ENCODE measurements at regions not wholly inside any gene's neighbourhood (a gene's known extent, or its start where the extent isn't known, plus 50 kb on each side); places are given as distances from the start of the nearest gene placed in this dataset.
A peak's percentile ranks its signal among the peaks of the same experiment; 100 is the strongest.

GRCh38 chr2:219998107-219998506, 370.7 kb downstream of the SLC4A3 start:
- H3K4me3 Mint-ChIP-seq: no peak overlapping the region
- no peaks in the 10 kb centered on the region for H3K9me3 Mint-ChIP-seq
- H3K27ac Mint-ChIP-seq (ENCODE audit: unreplicated experiment): no peak overlapping the region
- DNase-seq (ENCODE audit: low read depth, low spot score): no peak
- no peaks in the 10 kb centered on the region for H3K4me1 Mint-ChIP-seq
- no peaks in the 10 kb centered on the region for H3K27me3 Mint-ChIP-seq (ENCODE audit: low read depth)
- no peaks in the 10 kb centered on the region for H3K36me3 Mint-ChIP-seq (ENCODE audit: low read depth)
- TF ChIP-seq, protein P1, sequence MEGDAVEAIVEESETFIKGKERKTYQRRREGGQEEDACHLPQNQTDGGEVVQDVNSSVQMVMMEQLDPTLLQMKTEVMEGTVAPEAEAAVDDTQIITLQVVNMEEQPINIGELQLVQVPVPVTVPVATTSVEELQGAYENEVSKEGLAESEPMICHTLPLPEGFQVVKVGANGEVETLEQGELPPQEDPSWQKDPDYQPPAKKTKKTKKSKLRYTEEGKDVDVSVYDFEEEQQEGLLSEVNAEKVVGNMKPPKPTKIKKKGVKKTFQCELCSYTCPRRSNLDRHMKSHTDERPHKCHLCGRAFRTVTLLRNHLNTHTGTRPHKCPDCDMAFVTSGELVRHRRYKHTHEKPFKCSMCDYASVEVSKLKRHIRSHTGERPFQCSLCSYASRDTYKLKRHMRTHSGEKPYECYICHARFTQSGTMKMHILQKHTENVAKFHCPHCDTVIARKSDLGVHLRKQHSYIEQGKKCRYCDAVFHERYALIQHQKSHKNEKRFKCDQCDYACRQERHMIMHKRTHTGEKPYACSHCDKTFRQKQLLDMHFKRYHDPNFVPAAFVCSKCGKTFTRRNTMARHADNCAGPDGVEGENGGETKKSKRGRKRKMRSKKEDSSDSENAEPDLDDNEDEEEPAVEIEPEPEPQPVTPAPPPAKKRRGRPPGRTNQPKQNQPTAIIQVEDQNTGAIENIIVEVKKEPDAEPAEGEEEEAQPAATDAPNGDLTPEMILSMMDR (conservative IDR thresholded peaks at IDR 0.05): no peak

DNA sequence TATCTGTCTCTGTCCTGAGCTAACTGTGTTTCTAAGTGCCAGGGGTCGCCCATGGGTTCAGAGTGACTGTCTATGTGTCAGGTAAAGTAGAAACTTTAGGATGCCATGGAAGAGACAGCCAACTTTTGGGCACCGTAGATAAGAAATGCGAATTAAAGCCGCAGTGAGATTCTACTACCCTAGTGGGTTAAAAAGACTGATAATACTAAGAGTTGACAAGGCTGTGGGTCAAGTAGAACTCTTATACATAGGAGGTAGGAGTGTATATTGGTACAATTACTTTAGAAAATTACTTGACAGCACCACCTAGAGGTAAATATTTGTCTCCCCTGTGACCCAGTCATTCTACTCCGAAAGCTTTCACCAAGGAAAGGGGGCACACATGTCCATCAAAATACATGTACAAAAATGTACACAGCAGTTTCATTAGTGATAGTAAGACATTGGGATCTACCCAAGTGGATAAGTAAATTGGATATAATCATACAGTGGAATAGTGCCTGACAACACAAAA, 371.3 kb downstream of the SLC4A3 start:
- H3K9me3 Mint-ChIP-seq: no peaks in the 10 kb centered on the region

GRCh38 chr2:220000080-220000479, 372.6 kb downstream of the SLC4A3 start:
- no peak overlapping the region for H3K27ac Mint-ChIP-seq (ENCODE audit: unreplicated experiment)
- no peaks in the 10 kb centered on the region for H3K27me3 Mint-ChIP-seq (ENCODE audit: low read depth)
- no peak overlapping the region for H3K4me3 Mint-ChIP-seq
- no peaks in the 10 kb centered on the region for H3K36me3 Mint-ChIP-seq (ENCODE audit: low read depth)
- TF ChIP-seq, protein P1 (conservative IDR thresholded peaks at IDR 0.05): no peak
- DNase-seq (ENCODE audit: low read depth, low spot score): no peak
- H3K4me1 Mint-ChIP-seq: no peaks in the 10 kb centered on the region
- no peaks in the 10 kb centered on the region for H3K9me3 Mint-ChIP-seq

More for the DNA sequence above, 371.3 kb downstream of the SLC4A3 start:
- Mint-ChIP-seq H3K36me3 (ENCODE audit: low read depth) (no peaks in the 10 kb centered on the region), H3K4me3 (no peak overlapping the region), H3K4me1 (no peaks in the 10 kb centered on the region), H3K27me3 (ENCODE audit: low read depth) (no peaks in the 10 kb centered on the region), H3K27ac (ENCODE audit: unreplicated experiment) (no peak overlapping the region)
- TF ChIP-seq, protein P1 (conservative IDR thresholded peaks at IDR 0.05): peak; percentile 30
- no peak for DNase-seq (ENCODE audit: low read depth, low spot score)

- Mint-ChIP-seq H3K36me3 (ENCODE audit: low read depth) (no peaks in the 10 kb centered on the region), H3K4me1 (no peaks in the 10 kb centered on the region), H3K9me3 (no peaks in the 10 kb centered on the region), H3K4me3 (no peak overlapping the region), H3K27me3 (ENCODE audit: low read depth) (no peaks in the 10 kb centered on the region), H3K27ac (ENCODE audit: unreplicated experiment) (no peak overlapping the region)
- TF ChIP-seq, protein P1 (conservative IDR thresholded peaks at IDR 0.05): no peak
- DNase-seq (ENCODE audit: low read depth, low spot score): no peak
Measured at GRCh38 chr2:220000586-220000985, 373.2 kb downstream of the SLC4A3 start.

GRCh38 chr2:220001751-220002150, 374.3 kb downstream of the SLC4A3 start:
- H3K27me3 Mint-ChIP-seq (ENCODE audit: low read depth): no peaks in the 10 kb centered on the region
- H3K27ac Mint-ChIP-seq (ENCODE audit: unreplicated experiment): no peak overlapping the region
- no peaks in the 10 kb centered on the region for H3K36me3 Mint-ChIP-seq (ENCODE audit: low read depth)
- TF ChIP-seq, protein P1 (conservative IDR thresholded peaks at IDR 0.05): no peak
- H3K9me3 Mint-ChIP-seq: no peaks in the 10 kb centered on the region
- no peak for DNase-seq (ENCODE audit: low read depth, low spot score)
- H3K4me3 Mint-ChIP-seq: no peak overlapping the region
- peaks cover 6% of the 10 kb centered on the region for H3K4me1 Mint-ChIP-seq
